ENCODE measurements at regions not wholly inside any gene's neighbourhood (a gene's known extent, or its start where the extent isn't known, plus 50 kb on each side); places are given as distances from the start of the nearest gene placed in this dataset.
"Not testable (repeated sequence)": the region's sequence is repeated elsewhere in the genome, so short reads cannot be mapped to it uniquely, and the experiment has no call there.

- dilution Hi-C loops (cut with MboI; ENCODE audit: extremely low pct_ligation_motif_present, low sequenced_read_pairs); H3K27ac ChIP-seq (ENCODE audit: control insufficient read depth, insufficient read depth, low read length); H3K79me2 ChIP-seq (ENCODE audit: control insufficient read depth, insufficient read depth, low read length); FAIRE-seq; H3K4me2 ChIP-seq (ENCODE audit: control insufficient read depth, extremely low read depth, insufficient read depth, low read depth, low read length); H3K27me3 ChIP-seq (ENCODE audit: control insufficient read depth, extremely low read depth, insufficient read depth, low read length); H3K9me3 ChIP-seq (ENCODE audit: control insufficient read depth, low read depth, low read length); H3K9me1 ChIP-seq (ENCODE audit: control insufficient read depth, extremely low read depth, insufficient read depth, low read length); H3K4me1 ChIP-seq (ENCODE audit: control insufficient read depth, extremely low read depth, insufficient read depth, low read length); H2AFZ ChIP-seq (ENCODE audit: control insufficient read depth, low read length); H4K20me1 ChIP-seq (ENCODE audit: control insufficient read depth, extremely low read depth, insufficient read depth, low read length); DNase-seq (ENCODE audit: low read depth, low spot score); H3K36me3 ChIP-seq (ENCODE audit: control insufficient read depth in 2 of 2, extremely low read depth in 1 of 2, insufficient read depth in 2 of 2, low read length in 2 of 2); H3K9ac ChIP-seq (ENCODE audit: control insufficient read depth, extremely low read depth, insufficient read depth, low read length); H3K4me3 ChIP-seq (ENCODE audit: control insufficient read depth in 2 of 3, extremely low read depth in 1 of 3, insufficient read depth in 2 of 3, low read depth in 1 of 3, low read length in 3 of 3): not testable (repeated sequence)
Observed at GRCh38 chr9:67288117-67288735, 295.9 kb upstream of the SPATA31A3 start.

GRCh38 chr9:67284299-67284698 lies 291.9 kb upstream of the SPATA31A3 start:
- H3K9ac ChIP-seq (ENCODE audit: control insufficient read depth, extremely low read depth, insufficient read depth, low read length); H3K36me3 ChIP-seq (ENCODE audit: control insufficient read depth in 2 of 2, extremely low read depth in 1 of 2, insufficient read depth in 2 of 2, low read length in 2 of 2); H3K4me1 ChIP-seq (ENCODE audit: control insufficient read depth, extremely low read depth, insufficient read depth, low read length); H3K4me2 ChIP-seq (ENCODE audit: control insufficient read depth, extremely low read depth, insufficient read depth, low read depth, low read length); H3K79me2 ChIP-seq (ENCODE audit: control insufficient read depth, insufficient read depth, low read length); FAIRE-seq; DNase-seq (ENCODE audit: low read depth, low spot score); H3K9me3 ChIP-seq (ENCODE audit: control insufficient read depth, low read depth, low read length); H4K20me1 ChIP-seq (ENCODE audit: control insufficient read depth, extremely low read depth, insufficient read depth, low read length); H3K27me3 ChIP-seq (ENCODE audit: control insufficient read depth, extremely low read depth, insufficient read depth, low read length); H3K9me1 ChIP-seq (ENCODE audit: control insufficient read depth, extremely low read depth, insufficient read depth, low read length); dilution Hi-C loops (cut with MboI; ENCODE audit: extremely low pct_ligation_motif_present, low sequenced_read_pairs); H2AFZ ChIP-seq (ENCODE audit: control insufficient read depth, low read length); H3K4me3 ChIP-seq (ENCODE audit: control insufficient read depth in 2 of 3, extremely low read depth in 1 of 3, insufficient read depth in 2 of 3, low read depth in 1 of 3, low read length in 3 of 3); H3K27ac ChIP-seq (ENCODE audit: control insufficient read depth, insufficient read depth, low read length): not testable (repeated sequence)

- H3K9me1 ChIP-seq (ENCODE audit: control insufficient read depth, extremely low read depth, insufficient read depth, low read length); DNase-seq (ENCODE audit: low read depth, low spot score); H3K9ac ChIP-seq (ENCODE audit: control insufficient read depth, extremely low read depth, insufficient read depth, low read length); H3K36me3 ChIP-seq (ENCODE audit: control insufficient read depth in 2 of 2, extremely low read depth in 1 of 2, insufficient read depth in 2 of 2, low read length in 2 of 2); FAIRE-seq; H3K27me3 ChIP-seq (ENCODE audit: control insufficient read depth, extremely low read depth, insufficient read depth, low read length); H2AFZ ChIP-seq (ENCODE audit: control insufficient read depth, low read length); H3K27ac ChIP-seq (ENCODE audit: control insufficient read depth, insufficient read depth, low read length); H3K4me1 ChIP-seq (ENCODE audit: control insufficient read depth, extremely low read depth, insufficient read depth, low read length); dilution Hi-C loops (cut with MboI; ENCODE audit: extremely low pct_ligation_motif_present, low sequenced_read_pairs); H3K79me2 ChIP-seq (ENCODE audit: control insufficient read depth, insufficient read depth, low read length); H3K4me3 ChIP-seq (ENCODE audit: control insufficient read depth in 2 of 3, extremely low read depth in 1 of 3, insufficient read depth in 2 of 3, low read depth in 1 of 3, low read length in 3 of 3); H3K4me2 ChIP-seq (ENCODE audit: control insufficient read depth, extremely low read depth, insufficient read depth, low read depth, low read length); H3K9me3 ChIP-seq (ENCODE audit: control insufficient read depth, low read depth, low read length); H4K20me1 ChIP-seq (ENCODE audit: control insufficient read depth, extremely low read depth, insufficient read depth, low read length): not testable (repeated sequence)
Observed at GRCh38 chr9:67281574-67281973, 289.2 kb upstream of the SPATA31A3 start.

- dilution Hi-C loops (cut with MboI; ENCODE audit: extremely low pct_ligation_motif_present, low sequenced_read_pairs); H3K9me3 ChIP-seq (ENCODE audit: control insufficient read depth, low read depth, low read length); H3K9ac ChIP-seq (ENCODE audit: control insufficient read depth, extremely low read depth, insufficient read depth, low read length): not testable (repeated sequence)
Observed at GRCh38 chr9:67269692-67270091, 277.3 kb upstream of the SPATA31A3 start.

GRCh38 chr9:67257894-67258293 lies 265.5 kb upstream of the SPATA31A3 start:
- H3K27ac ChIP-seq (ENCODE audit: control insufficient read depth, insufficient read depth, low read length); H3K9me3 ChIP-seq (ENCODE audit: control insufficient read depth, low read depth, low read length); H3K79me2 ChIP-seq (ENCODE audit: control insufficient read depth, insufficient read depth, low read length); H3K9me1 ChIP-seq (ENCODE audit: control insufficient read depth, extremely low read depth, insufficient read depth, low read length); H3K27me3 ChIP-seq (ENCODE audit: control insufficient read depth, extremely low read depth, insufficient read depth, low read length); H3K9ac ChIP-seq (ENCODE audit: control insufficient read depth, extremely low read depth, insufficient read depth, low read length); H3K36me3 ChIP-seq (ENCODE audit: control insufficient read depth in 2 of 2, extremely low read depth in 1 of 2, insufficient read depth in 2 of 2, low read length in 2 of 2); dilution Hi-C loops (cut with MboI; ENCODE audit: extremely low pct_ligation_motif_present, low sequenced_read_pairs); H3K4me1 ChIP-seq (ENCODE audit: control insufficient read depth, extremely low read depth, insufficient read depth, low read length); H4K20me1 ChIP-seq (ENCODE audit: control insufficient read depth, extremely low read depth, insufficient read depth, low read length); H3K4me2 ChIP-seq (ENCODE audit: control insufficient read depth, extremely low read depth, insufficient read depth, low read depth, low read length); H3K4me3 ChIP-seq (ENCODE audit: control insufficient read depth in 2 of 3, extremely low read depth in 1 of 3, insufficient read depth in 2 of 3, low read depth in 1 of 3, low read length in 3 of 3); FAIRE-seq; DNase-seq (ENCODE audit: low read depth, low spot score); H2AFZ ChIP-seq (ENCODE audit: control insufficient read depth, low read length): not testable (repeated sequence)

More at GRCh38 chr9:67269692-67270091, 277.3 kb upstream of the SPATA31A3 start:
- H3K4me2 ChIP-seq (ENCODE audit: control insufficient read depth, extremely low read depth, insufficient read depth, low read depth, low read length); H3K79me2 ChIP-seq (ENCODE audit: control insufficient read depth, insufficient read depth, low read length); H3K27me3 ChIP-seq (ENCODE audit: control insufficient read depth, extremely low read depth, insufficient read depth, low read length); H3K9me1 ChIP-seq (ENCODE audit: control insufficient read depth, extremely low read depth, insufficient read depth, low read length); H3K36me3 ChIP-seq (ENCODE audit: control insufficient read depth in 2 of 2, extremely low read depth in 1 of 2, insufficient read depth in 2 of 2, low read length in 2 of 2); H4K20me1 ChIP-seq (ENCODE audit: control insufficient read depth, extremely low read depth, insufficient read depth, low read length); FAIRE-seq; H2AFZ ChIP-seq (ENCODE audit: control insufficient read depth, low read length); H3K4me1 ChIP-seq (ENCODE audit: control insufficient read depth, extremely low read depth, insufficient read depth, low read length); H3K4me3 ChIP-seq (ENCODE audit: control insufficient read depth in 2 of 3, extremely low read depth in 1 of 3, insufficient read depth in 2 of 3, low read depth in 1 of 3, low read length in 3 of 3); H3K27ac ChIP-seq (ENCODE audit: control insufficient read depth, insufficient read depth, low read length); DNase-seq (ENCODE audit: low read depth, low spot score): not testable (repeated sequence)
